HCT116 (cell line): ENCODE measurements at regions not wholly inside any gene's neighbourhood (a gene's known extent, or its start where the extent isn't known, plus 50 kb on each side); places are given as distances from the start of the nearest gene placed in this dataset.

Experiments
- ATAC-seq: fragments of 200-7000 bp; cut with Tn5 transposase; 2 replicates; pipeline ENCODE4 v1.9.1; 2020; ENCODE audit warnings: mild to moderate bottlenecking, moderate library complexity
- BruUV-seq: library from RNA; stranded (reverse); fragments of 400-500 nt; replicated peaks from 2 replicates; lab custom pipeline; 2021; lab: Mats Ljungman, UMichigan
- CTCF ChIA-PET: fragments of 300-600 bp; sonication (Branson Sonifier 250); formaldehyde crosslinking; loops from one replicate; lab custom pipeline; 2021; ENCODE audit warnings: antibody characterized with exemption; lab: Charles Lee
- POLR2A ChIA-PET: fragments of 300-600, 350-600 bp; sonication (Branson Sonifier 250); formaldehyde crosslinking; loops from one replicate; lab custom pipeline; 2021; ENCODE audit warnings: antibody characterized with exemption; lab: Charles Lee
- RAD21 ChIA-PET, 2 experiments: fragments of 300-600 bp; sonication (Branson Sonifier 250); formaldehyde crosslinking; loops; one replicate each; lab custom pipeline; 2023; ENCODE audit warnings: low total read pairs in 2 of 2; ENCODE audit not compliant: uncharacterized antibody in 2 of 2, unreplicated experiment in 2 of 2, low non-redundant PET in 1 of 2; lab: Charles Lee
- DNase-seq: peaks from one replicate; pipeline ENCODE4 v3.0.0-alpha.2; 2010; ENCODE audit warnings: low read depth, low spot score
- H2AFZ ChIP-seq: fragments of 200-600 bp; shearing (Covaris generic), sonication (generic); 2 replicates; pipeline ENCODE4 v1.6.1; 2017; ENCODE audit warnings: low read depth, mixed run types, mixed read lengths, antibody characterized with exemption, low read length; ENCODE audit not compliant: poor library complexity, severe bottlenecking
- H3K27ac ChIP-seq: 2 replicates; pipeline ENCODE4 v1.5.1; 2012; ENCODE audit warnings: low read depth, low read length
- H3K27me3 ChIP-seq: fragments of 200-600 bp; sonication (generic); 2 replicates; pipeline ENCODE4 v1.6.1; 2016; ENCODE audit warnings: mixed run types, low read length, mixed read lengths; ENCODE audit not compliant: insufficient read depth
- H3K36me3 ChIP-seq, 2 experiments: fragments of 200-500 bp in 1 of 2; fragments of 200-600 bp in 1 of 2; sonication (Bioruptor generic) in 1 of 2; sonication (generic) in 1 of 2; 2 replicates each; pipeline versions ENCODE4 v1.5.1 to v1.6.1; 2014 to 2016; ENCODE audit warnings: low read length in 2 of 2, inconsistent platforms in 1 of 2, mixed read lengths in 1 of 2, mixed run types in 1 of 2; ENCODE audit not compliant: insufficient read depth in 2 of 2, control insufficient read depth in 1 of 2
- H3K4me1 ChIP-seq, 2 experiments: fragments of 200-600 bp in 1 of 2; sonication (generic) in 1 of 2; 2 replicates each; pipeline versions ENCODE4 v1.5.1 to v1.6.1; 2012 to 2017; ENCODE audit warnings: low read length in 2 of 2, inconsistent platforms in 1 of 2, mild to moderate bottlenecking in 1 of 2, mixed read lengths in 1 of 2, mixed run types in 1 of 2, moderate library complexity in 1 of 2; ENCODE audit not compliant: insufficient read depth in 2 of 2, control insufficient read depth in 1 of 2
- H3K4me2 ChIP-seq: fragments of 200-600 bp; sonication (generic); 2 replicates; pipeline ENCODE4 v1.6.1; 2017; ENCODE audit warnings: mixed run types, low read length, mixed read lengths
- H3K4me3 ChIP-seq, 2 experiments: fragments of 200-600 bp in 1 of 2; sonication (generic) in 1 of 2; replicated peaks in 1 of 2; 2 replicates each; pipeline ENCODE4 v1.5.1; 2011 to 2016; ENCODE audit warnings: low read length in 2 of 2, control low read depth in 1 of 2, low read depth in 1 of 2, mild to moderate bottlenecking in 1 of 2, mixed read lengths in 1 of 2, mixed run types in 1 of 2
- H3K79me2 ChIP-seq: fragments of 200-600 bp; sonication (generic); 2 replicates; pipeline ENCODE4 v1.6.1; 2017; ENCODE audit warnings: mild to moderate bottlenecking, mixed run types, low read length, moderate library complexity, mixed read lengths; ENCODE audit not compliant: insufficient read depth
- H3K9ac ChIP-seq: fragments of 200-600 bp; sonication (generic); 2 replicates; pipeline ENCODE4 v1.6.1; 2016; ENCODE audit warnings: low read length, mixed read lengths
- H3K9me2 ChIP-seq: fragments of 200-600 bp; sonication (generic), shearing (Covaris generic); 2 replicates; pipeline ENCODE4 v1.6.1; 2017; ENCODE audit warnings: mixed run types, mild to moderate bottlenecking, moderate library complexity; ENCODE audit not compliant: insufficient read depth
- H3K9me3 ChIP-seq, 2 experiments: fragments of 200-500 bp in 1 of 2; fragments of 200-600 bp in 1 of 2; sonication (Bioruptor generic) in 1 of 2; sonication (generic) in 1 of 2; 2 replicates each; pipeline ENCODE4 v1.6.1; 2014 to 2017; ENCODE audit warnings: low read length in 2 of 2, mixed read lengths in 2 of 2, inconsistent platforms in 1 of 2, low read depth in 1 of 2, mild to moderate bottlenecking in 1 of 2, mixed run types in 1 of 2, moderate library complexity in 1 of 2; ENCODE audit not compliant: control insufficient read depth in 1 of 2, insufficient read depth in 1 of 2
- H4K20me1 ChIP-seq: fragments of 200-600 bp; sonication (generic), shearing (Covaris generic); 2 replicates; pipeline ENCODE4 v1.6.1; 2017; ENCODE audit warnings: mixed run types, mild to moderate bottlenecking, moderate library complexity; ENCODE audit not compliant: insufficient read depth
- ATF3 ChIP-seq: IDR thresholded peaks from 2 replicates; pipeline ENCODE4 v1.6.1; 2012
- CBX3 ChIP-seq: IDR thresholded peaks from 2 replicates; pipeline ENCODE4 v1.6.1; 2012; ENCODE audit warnings: low read depth
- CEBPB ChIP-seq: IDR thresholded peaks from 2 replicates; pipeline ENCODE4 v1.6.1; 2012; ENCODE audit warnings: low read depth
- CTCF ChIP-seq, 3 experiments: fragments of 200-600 bp in 1 of 3; sonication (generic) in 1 of 3; IDR thresholded peaks in 2 of 3; conservative IDR thresholded peaks in 1 of 3; 2 replicates each; pipeline ENCODE4 v1.5.1; 2012 to 2017; ENCODE audit warnings: low read depth in 2 of 3, low read length in 2 of 3, antibody characterized with exemption in 1 of 3, borderline replicate concordance in 1 of 3, control low read depth in 1 of 3, mild to moderate bottlenecking in 1 of 3, mixed read lengths in 1 of 3, mixed run types in 1 of 3, moderate library complexity in 1 of 3; ENCODE audit not compliant: insufficient read depth in 1 of 3
- EGR1 ChIP-seq: IDR thresholded peaks from 2 replicates; pipeline ENCODE4 v1.6.1; 2012; ENCODE audit warnings: low read depth
- EZH2phosphoT487 ChIP-seq: fragments of 200-600 bp; IDR thresholded peaks from 2 replicates; pipeline ENCODE4 v1.6.1; 2018; ENCODE audit warnings: antibody characterized with exemption, borderline replicate concordance
- FOSL1 ChIP-seq: IDR thresholded peaks from 2 replicates; pipeline ENCODE4 v1.6.1; 2012; ENCODE audit warnings: low read depth
- JUND ChIP-seq: IDR thresholded peaks from 2 replicates; pipeline ENCODE4 v1.6.1; 2012
- POLR2AphosphoS5 ChIP-seq: IDR thresholded peaks from 2 replicates; pipeline ENCODE4 v1.6.1; 2011; ENCODE audit warnings: mild to moderate bottlenecking, low read depth, low read length, moderate library complexity
- RAD21 ChIP-seq: IDR thresholded peaks from 2 replicates; pipeline ENCODE4 v1.6.1; 2012; ENCODE audit warnings: low read depth, mild to moderate bottlenecking
- SP1 ChIP-seq: IDR thresholded peaks from 2 replicates; pipeline ENCODE4 v1.6.1; 2012; ENCODE audit warnings: low read depth
- SRF ChIP-seq: IDR thresholded peaks from 2 replicates; pipeline ENCODE4 v1.6.1; 2012; ENCODE audit warnings: low read depth
- TCF7L2 ChIP-seq: IDR thresholded peaks from 2 replicates; pipeline ENCODE4 v1.7.0; 2011; ENCODE audit warnings: borderline replicate concordance, inconsistent platforms; ENCODE audit not compliant: insufficient read depth, insufficient read length; ENCODE audit errors: extremely low read depth
- ZBTB33 ChIP-seq: IDR thresholded peaks from 2 replicates; pipeline ENCODE4 v1.6.1; 2011; ENCODE audit warnings: mild to moderate bottlenecking, low read length, moderate library complexity; ENCODE audit not compliant: insufficient replicate concordance; ENCODE audit errors: extremely low read depth
- ZFX ChIP-seq: fragments of 450-650 bp; IDR thresholded peaks from 2 replicates; pipeline ENCODE4 v1.6.1; 2017
- ZNF274 ChIP-seq: fragments of 200-500 bp; sonication (Bioruptor generic); IDR thresholded peaks from 2 replicates; pipeline ENCODE4 v1.6.1; 2014; ENCODE audit warnings: mild to moderate bottlenecking, low read depth, low read length, inconsistent platforms
- intact Hi-C: fragments of 100-400 bp; cut with micrococcal nuclease; formaldehyde crosslinking; loops from 2 replicates; pipeline ENCODE4 v1.10.0; 2022
- TF ChIP-seq, protein P1 (sequence below): IDR thresholded peaks from 2 replicates; pipeline ENCODE4 v1.6.1; 2012

DNA sequence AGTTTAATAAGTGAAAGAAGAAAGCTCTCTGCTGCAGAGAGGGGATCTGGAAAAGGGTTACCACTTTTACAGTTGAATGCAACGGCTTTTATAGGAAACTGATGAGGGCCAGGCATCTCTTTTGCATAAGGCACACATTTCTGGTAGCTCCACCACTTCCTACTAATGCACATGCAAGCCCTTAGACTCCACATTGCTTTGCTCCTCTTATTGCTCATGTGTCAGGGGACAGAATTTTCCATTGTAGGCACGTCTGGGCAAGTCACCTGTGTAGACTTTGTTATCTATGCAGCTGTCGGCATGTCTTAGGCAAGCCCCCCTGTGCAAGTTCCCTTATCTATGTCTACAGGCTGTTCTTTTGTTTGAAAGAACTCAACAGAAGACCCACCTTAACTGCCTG lies 294.6 kb upstream of the STS start:
- ChIA-PET CTCF (no interaction called here), RAD21 (no interaction called here), POLR2A (no interaction called here)
- H2AFZ ChIP-seq: no peak overlapping the region
- intact Hi-C loops: no loop called here
- no TSS peak for BruUV-seq
- H3K4me3 ChIP-seq: no peak overlapping the region
- no peaks in the 10 kb centered on the region for H3K9me3 ChIP-seq
- no peaks in the 10 kb centered on the region for H3K79me2 ChIP-seq
- TF ChIP-seq RAD21: no peak
- no peak for ATAC-seq
- no peaks in the 10 kb centered on the region for H4K20me1 ChIP-seq
- H3K4me1 ChIP-seq: no peaks in the 10 kb centered on the region
- H3K9me2 ChIP-seq: no peaks in the 10 kb centered on the region
- H3K36me3 ChIP-seq: no peaks in the 10 kb centered on the region
- H3K27ac ChIP-seq: no peak overlapping the region
- H3K9ac ChIP-seq: no peak overlapping the region
- no peaks in the 10 kb centered on the region for H3K27me3 ChIP-seq
- no peak overlapping the region for H3K4me2 ChIP-seq
- no peak for DNase-seq

DNA sequence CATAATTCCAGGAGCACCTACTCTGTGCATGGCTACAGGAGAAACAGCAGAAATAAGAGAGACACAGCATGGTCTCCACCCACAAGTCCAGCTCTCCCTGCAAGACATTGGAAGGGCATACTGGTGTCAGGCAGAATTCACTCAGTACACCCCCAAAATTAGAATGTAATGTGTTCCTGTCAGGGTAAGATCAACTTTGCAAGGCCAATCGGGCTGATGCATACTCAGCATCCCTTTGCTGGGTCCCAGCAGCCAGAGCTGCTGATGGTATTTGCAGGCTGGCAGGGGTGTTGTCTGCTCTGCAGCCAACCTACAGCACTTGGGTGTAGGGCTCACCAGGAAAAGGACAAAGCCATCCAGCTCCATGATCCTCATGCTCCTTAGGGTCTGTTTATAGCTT lies 295.4 kb upstream of the STS start:
- H4K20me1 ChIP-seq: no peaks in the 10 kb centered on the region
- H3K27me3 ChIP-seq: no peaks in the 10 kb centered on the region
- intact Hi-C loops: no loop called here
- no peaks in the 10 kb centered on the region for H3K36me3 ChIP-seq
- H3K4me1 ChIP-seq: no peaks in the 10 kb centered on the region
- no peaks in the 10 kb centered on the region for H3K9me3 ChIP-seq
- no peak overlapping the region for H3K4me3 ChIP-seq
- ChIA-PET RAD21 (no interaction called here), POLR2A (no interaction called here), CTCF (no interaction called here)
- ATAC-seq (no peak), DNase-seq (no peak)
- no TSS peak for BruUV-seq
- no peaks in the 10 kb centered on the region for H3K79me2 ChIP-seq
- no peak overlapping the region for H2AFZ ChIP-seq
- no peak overlapping the region for H3K9ac ChIP-seq
- no peak overlapping the region for H3K27ac ChIP-seq
- H3K9me2 ChIP-seq: no peaks in the 10 kb centered on the region
- H3K4me2 ChIP-seq: no peak overlapping the region
- TF ChIP-seq, protein P1, sequence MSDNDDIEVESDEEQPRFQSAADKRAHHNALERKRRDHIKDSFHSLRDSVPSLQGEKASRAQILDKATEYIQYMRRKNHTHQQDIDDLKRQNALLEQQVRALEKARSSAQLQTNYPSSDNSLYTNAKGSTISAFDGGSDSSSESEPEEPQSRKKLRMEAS: no peak
- TF ChIP-seq ATF3: no peak
- TF ChIP-seq RAD21: no peak
- TF ChIP-seq POLR2AphosphoS5: no peak
- no peak for TF ChIP-seq ZNF274
- TF ChIP-seq TCF7L2: no peak
- TF ChIP-seq CTCF (IDR thresholded peaks at IDR 0.05 in 2 of 3, conservative IDR thresholded peaks at IDR 0.05 in 1 of 3; ENCODE audit: borderline replicate concordance in 1 of 3, insufficient read depth in 1 of 3, low read depth in 2 of 3, low read length in 2 of 3): no peak
- no peak for TF ChIP-seq FOSL1
- no peak for TF ChIP-seq CEBPB
- no peak for TF ChIP-seq JUND
- TF ChIP-seq SRF: no peak
- no peak for TF ChIP-seq EGR1
- TF ChIP-seq EZH2phosphoT487: no peak
- TF ChIP-seq CBX3: no peak
- no peak for TF ChIP-seq SP1
- TF ChIP-seq ZBTB33: no peak
- TF ChIP-seq ZFX: no peak
